Parathyroid adenoma (tissue), 2 donors: ENCODE measurements at regions not wholly inside any gene's neighbourhood (a gene's known extent, or its start where the extent isn't known, plus 50 kb on each side); places are given as distances from the start of the nearest gene placed in this dataset.

Source experiments
- H2AFZ ChIP-seq: fragments of 300-600 bp; sonication (generic); one replicate; pipeline ENCODE4 v1.7.0; 2017; ENCODE audit warnings: antibody characterized with exemption, mild to moderate bottlenecking
- H3K27ac ChIP-seq: fragments of 300-600 bp; sonication (generic); one replicate; pipeline ENCODE4 v1.7.0; 2017
- H3K27me3 ChIP-seq: fragments of 300-600 bp; sonication (generic); one replicate; pipeline ENCODE4 v1.7.0; 2017; ENCODE audit warnings: low read length; ENCODE audit not compliant: control insufficient read depth, insufficient read depth
- H3K36me3 ChIP-seq: fragments of 300-600 bp; sonication (generic); one replicate; pipeline ENCODE4 v1.7.0; 2017; ENCODE audit warnings: low read length; ENCODE audit not compliant: control insufficient read depth, insufficient read depth
- H3K4me1 ChIP-seq: fragments of 300-600 bp; sonication (generic); one replicate; pipeline ENCODE4 v1.7.0; 2017; ENCODE audit warnings: control low read depth
- H3K4me2 ChIP-seq: fragments of 300-600 bp; sonication (generic); one replicate; pipeline ENCODE4 v1.7.0; 2017; ENCODE audit warnings: low read length
- H3K4me3 ChIP-seq: fragments of 300-600 bp; sonication (generic); one replicate; pipeline ENCODE4 v1.7.0; 2017; ENCODE audit warnings: low read depth, low read length
- H3K79me2 ChIP-seq: fragments of 300-600 bp; sonication (generic); one replicate; pipeline ENCODE4 v1.7.0; 2017; ENCODE audit warnings: control low read depth
- H3K9ac ChIP-seq: fragments of 300-600 bp; sonication (generic); one replicate; pipeline ENCODE4 v1.7.0; 2017; ENCODE audit warnings: mild to moderate bottlenecking
- H3K9me3 ChIP-seq: fragments of 300-600 bp; sonication (generic); one replicate; pipeline ENCODE4 v1.7.0; 2017; ENCODE audit warnings: low read length; ENCODE audit not compliant: control insufficient read depth
- CTCF ChIP-seq: fragments of 300-600 bp; sonication (generic); IDR thresholded peaks from one replicate; pipeline ENCODE4 v1.7.0; 2017; ENCODE audit warnings: antibody characterized with exemption, mild to moderate bottlenecking
- donor health status: primary hyperparathyroidism.

- no peak overlapping the region for H3K9ac ChIP-seq
Observed at GRCh38 chr6:110036408-110037302, 58.5 kb downstream of the GPR6 start.

DNA sequence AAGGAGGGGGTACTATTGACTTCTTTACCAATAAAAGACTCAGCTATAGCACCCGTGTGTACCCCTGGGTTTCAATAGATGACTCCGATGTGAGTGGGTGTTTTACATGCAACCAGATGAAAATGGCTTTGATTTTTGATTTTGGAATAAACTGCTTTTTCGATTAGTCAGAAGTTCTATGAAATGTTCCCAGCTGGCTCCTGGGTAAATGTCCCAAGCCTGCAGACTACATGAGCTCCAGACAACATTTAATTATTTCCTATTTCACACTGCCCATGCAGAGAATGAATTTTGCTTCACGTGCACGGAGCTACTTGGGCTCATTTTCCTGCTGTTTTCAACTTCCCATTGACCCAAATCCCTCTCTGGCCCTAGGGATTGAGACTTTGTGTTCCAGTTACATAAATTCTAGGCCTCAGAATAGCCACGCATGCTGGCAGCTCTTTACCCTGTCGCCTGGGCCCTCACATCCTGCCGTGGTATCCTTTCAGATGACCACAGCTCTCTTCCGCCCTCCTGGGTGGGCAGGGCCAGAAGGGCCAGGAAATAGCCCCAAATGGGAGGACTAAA lies 59.7 kb downstream of the GPR6 start:
- Histone ChIP-seq H3K4me1 (peaks cover 5% of the 10 kb centered on the region), H3K4me3 (no peak overlapping the region), H3K9ac (no peak overlapping the region), H3K9me3 (no peaks in the 10 kb centered on the region), H3K4me2 (no peak overlapping the region), H3K79me2 (no peaks in the 10 kb centered on the region), H3K27me3 (no peaks in the 10 kb centered on the region), H3K36me3 (no peaks in the 10 kb centered on the region), H2AFZ (no peak overlapping the region), H3K27ac (no peak overlapping the region)
- TF ChIP-seq CTCF: no peak

More at GRCh38 chr6:110036408-110037302, 58.5 kb downstream of the GPR6 start:
- no peaks in the 10 kb centered on the region for H3K9me3 ChIP-seq
- no peak overlapping the region for H3K4me2 ChIP-seq
- H3K27ac ChIP-seq: no peak overlapping the region
- no peaks in the 10 kb centered on the region for H3K36me3 ChIP-seq
- H3K4me3 ChIP-seq: no peak overlapping the region
- TF ChIP-seq CTCF: no peak
- no peaks in the 10 kb centered on the region for H3K27me3 ChIP-seq
- H3K4me1 ChIP-seq: peaks cover 5% of the 10 kb centered on the region
- H3K79me2 ChIP-seq: no peaks in the 10 kb centered on the region
- H2AFZ ChIP-seq: no peak overlapping the region

DNA sequence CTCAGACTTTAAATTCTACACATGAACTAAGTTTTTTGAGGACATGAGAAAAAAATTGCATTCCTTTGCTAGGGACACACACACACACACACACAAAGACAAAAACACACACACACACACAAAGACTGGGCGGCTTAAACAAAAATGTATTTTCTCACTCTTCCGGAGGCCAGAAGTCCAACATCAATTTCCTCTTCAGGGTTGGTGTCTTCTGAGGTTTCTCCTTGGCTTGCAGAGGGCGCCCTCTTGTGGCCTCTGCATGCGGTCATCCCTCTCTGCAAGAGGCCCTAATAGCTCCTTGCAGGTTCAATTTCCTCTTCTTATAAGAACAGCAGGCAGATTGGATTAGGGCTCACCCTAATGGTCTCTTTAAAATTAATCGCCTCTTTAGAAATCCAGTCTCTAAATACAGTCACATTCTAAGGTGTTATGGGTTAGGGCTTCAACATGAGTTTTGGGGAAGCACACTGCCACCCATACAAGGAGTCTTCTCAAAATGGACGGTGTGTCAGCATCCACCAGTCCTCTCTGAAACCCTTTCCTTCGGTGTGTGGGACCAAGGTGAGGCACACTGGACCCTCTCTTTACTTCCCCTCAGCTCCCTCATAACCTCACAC lies 61.4 kb downstream of the GPR6 start:
- Histone ChIP-seq H2AFZ (peak overlapping the region; percentile 33), H3K79me2 (no peaks in the 10 kb centered on the region), H3K9me3 (no peaks in the 10 kb centered on the region), H3K36me3 (no peaks in the 10 kb centered on the region), H3K9ac (no peak overlapping the region), H3K27ac (no peak overlapping the region), H3K27me3 (no peaks in the 10 kb centered on the region), H3K4me1 (peaks cover 3% of the 10 kb centered on the region), H3K4me2 (no peak overlapping the region), H3K4me3 (no peak overlapping the region)
- TF ChIP-seq CTCF: peak; percentile 98

DNA sequence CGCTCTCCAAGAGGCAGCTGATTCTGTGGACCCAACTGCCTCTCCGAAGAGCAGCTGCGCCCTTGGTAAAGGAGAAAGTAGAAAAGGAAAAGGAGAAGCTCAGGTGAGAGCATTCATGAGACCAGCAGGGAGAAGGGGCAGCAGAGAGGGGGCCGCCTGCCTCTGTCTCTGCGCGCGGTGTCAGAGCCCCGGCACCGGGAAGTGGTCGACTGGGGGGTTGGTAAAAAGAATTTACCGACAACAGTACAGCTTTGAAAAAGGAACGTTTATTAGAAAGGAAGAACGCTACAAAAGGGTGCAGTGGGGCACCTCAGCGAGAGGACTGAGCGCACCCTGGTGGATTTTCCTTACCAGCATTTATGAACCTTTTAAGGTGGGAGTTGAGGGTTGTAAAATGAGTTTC lies 61.9 kb downstream of the GPR6 start:
- H3K9ac ChIP-seq: no peak overlapping the region
- no peak overlapping the region for H3K27ac ChIP-seq

More for the DNA sequence above, 61.9 kb downstream of the GPR6 start:
- TF ChIP-seq CTCF: no peak
- Histone ChIP-seq H3K36me3 (no peaks in the 10 kb centered on the region), H3K79me2 (no peaks in the 10 kb centered on the region), H3K4me2 (no peak overlapping the region), H3K9me3 (no peaks in the 10 kb centered on the region), H2AFZ (peak overlapping the region; percentile 33), H3K4me3 (no peak overlapping the region), H3K4me1 (no peaks in the 10 kb centered on the region), H3K27me3 (no peaks in the 10 kb centered on the region)
